ENCODE measurements at regions not wholly inside any gene's neighbourhood (a gene's known extent, or its start where the extent isn't known, plus 50 kb on each side); places are given as distances from the start of the nearest gene placed in this dataset.

DNA sequence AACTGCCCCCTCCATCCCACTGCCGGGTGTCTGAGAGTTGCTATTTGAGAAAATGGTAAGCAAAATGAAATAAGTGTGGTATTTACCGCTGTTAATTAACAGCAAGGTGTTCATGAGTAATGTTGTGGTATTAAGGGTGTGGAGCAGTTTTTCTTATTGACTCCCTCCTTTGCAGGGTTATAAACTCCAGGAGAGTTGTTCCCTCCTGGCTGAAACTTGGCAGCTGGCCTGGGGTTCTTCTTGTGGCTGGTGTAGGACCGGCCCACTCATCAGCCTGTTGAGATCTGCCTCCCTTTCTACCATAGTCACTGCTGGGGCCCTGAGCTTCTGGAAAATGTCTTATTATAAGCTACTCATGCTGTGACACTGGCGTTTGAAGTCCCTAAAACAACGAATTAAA is 128.6 kb downstream of the SOX9 start:
- TF ChIP-seq, protein P1, sequence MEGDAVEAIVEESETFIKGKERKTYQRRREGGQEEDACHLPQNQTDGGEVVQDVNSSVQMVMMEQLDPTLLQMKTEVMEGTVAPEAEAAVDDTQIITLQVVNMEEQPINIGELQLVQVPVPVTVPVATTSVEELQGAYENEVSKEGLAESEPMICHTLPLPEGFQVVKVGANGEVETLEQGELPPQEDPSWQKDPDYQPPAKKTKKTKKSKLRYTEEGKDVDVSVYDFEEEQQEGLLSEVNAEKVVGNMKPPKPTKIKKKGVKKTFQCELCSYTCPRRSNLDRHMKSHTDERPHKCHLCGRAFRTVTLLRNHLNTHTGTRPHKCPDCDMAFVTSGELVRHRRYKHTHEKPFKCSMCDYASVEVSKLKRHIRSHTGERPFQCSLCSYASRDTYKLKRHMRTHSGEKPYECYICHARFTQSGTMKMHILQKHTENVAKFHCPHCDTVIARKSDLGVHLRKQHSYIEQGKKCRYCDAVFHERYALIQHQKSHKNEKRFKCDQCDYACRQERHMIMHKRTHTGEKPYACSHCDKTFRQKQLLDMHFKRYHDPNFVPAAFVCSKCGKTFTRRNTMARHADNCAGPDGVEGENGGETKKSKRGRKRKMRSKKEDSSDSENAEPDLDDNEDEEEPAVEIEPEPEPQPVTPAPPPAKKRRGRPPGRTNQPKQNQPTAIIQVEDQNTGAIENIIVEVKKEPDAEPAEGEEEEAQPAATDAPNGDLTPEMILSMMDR (IDR thresholded peaks at IDR 0.05) = no peak
- TF ChIP-seq POLR2A (IDR thresholded peaks at IDR 0.05) = no peak

Measured in ovary (tissue), 3 donors.